Endothelial cell of umbilical vein (primary cell): ENCODE measurements at regions not wholly inside any gene's neighbourhood (a gene's known extent, or its start where the extent isn't known, plus 50 kb on each side); places are given as distances from the start of the nearest gene placed in this dataset.

ENCODE experiments used
- BruUV-seq: library from RNA; stranded (reverse); fragments of 400-500 nt; replicated peaks from 2 replicates; lab custom pipeline; 2021; lab: Mats Ljungman, UMichigan
- CTCF ChIA-PET: fragments of 300-600, 350-600 bp; sonication (Branson Sonifier 250); formaldehyde crosslinking; loops from one replicate; lab custom pipeline; 2021; ENCODE audit warnings: antibody characterized with exemption, inconsistent platforms; lab: Charles Lee
- POLR2A ChIA-PET: fragments of 300-600, 350-600 bp; sonication (Branson Sonifier 250); formaldehyde crosslinking; loops from one replicate; lab custom pipeline; 2021; ENCODE audit warnings: antibody characterized with exemption, inconsistent platforms; lab: Charles Lee
- DNase-seq: peaks from one replicate; pipeline ENCODE4 v3.0.0-alpha.2; 2011; ENCODE audit warnings: low read depth, low spot score
- FAIRE-seq: peaks from 2 replicates; lab custom pipeline; 2011; peaks lifted over from hg19 to GRCh38; lab: Jason Lieb, UNC
- H2AFZ ChIP-seq: 2 replicates; pipeline ENCODE4 v1.6.0; 2012; ENCODE audit warnings: low read depth, low read length, control low read depth, inconsistent platforms
- H3K27ac ChIP-seq: 2 replicates; pipeline ENCODE4 v1.5.1; 2011; ENCODE audit warnings: low read depth, mild to moderate bottlenecking, control low read depth, low read length, moderate library complexity; ENCODE audit not compliant: insufficient read depth
- H3K27me3 ChIP-seq, 2 experiments: 2 replicates each; pipeline versions ENCODE4 v1.6.0 to v1.6.1; 2011; ENCODE audit warnings: low read length in 2 of 2, mixed read lengths in 1 of 2; ENCODE audit not compliant: control insufficient read depth in 2 of 2, insufficient read depth in 2 of 2
- H3K36me3 ChIP-seq, 2 experiments: 2 replicates in 1 of 2; 3 replicates in 1 of 2; pipeline ENCODE4 v1.5.1; 2011; ENCODE audit warnings: low read length in 2 of 2, mild to moderate bottlenecking in 1 of 2, moderate library complexity in 1 of 2; ENCODE audit not compliant: control insufficient read depth in 2 of 2, insufficient read depth in 2 of 2; ENCODE audit errors: extremely low read depth in 1 of 2
- H3K4me1 ChIP-seq: 3 replicates; pipeline ENCODE4 v1.5.1; 2011; ENCODE audit warnings: mild to moderate bottlenecking, low read length; ENCODE audit not compliant: control insufficient read depth, insufficient read depth; ENCODE audit errors: extremely low read depth
- H3K4me2 ChIP-seq: 2 replicates; pipeline ENCODE4 v1.6.1; 2011; ENCODE audit warnings: low read length, control low read depth, mixed read lengths; ENCODE audit not compliant: insufficient read depth
- H3K4me3 ChIP-seq, 3 experiments: fragments of 200-600 bp in 1 of 3; sonication (generic), shearing (Covaris generic) in 1 of 3; replicated peaks in 1 of 3; 2 replicates each; pipeline ENCODE4 v1.5.1; 2011 to 2016; ENCODE audit warnings: control low read depth in 3 of 3, low read length in 3 of 3, mild to moderate bottlenecking in 2 of 3, inconsistent platforms in 1 of 3, low read depth in 1 of 3, moderate library complexity in 1 of 3; ENCODE audit not compliant: insufficient read depth in 1 of 3
- H3K79me2 ChIP-seq: 2 replicates; pipeline ENCODE4 v1.6.0; 2012; ENCODE audit warnings: low read length, inconsistent platforms; ENCODE audit not compliant: control insufficient read depth, insufficient read depth
- H3K9ac ChIP-seq: replicated peaks from 2 replicates; pipeline ENCODE3; 2011; ENCODE audit warnings: low read length, control low read depth; ENCODE audit not compliant: insufficient read depth; ENCODE audit errors: extremely low read depth
- H3K9me1 ChIP-seq: replicated peaks from 3 replicates; pipeline ENCODE4 v1.6.0; 2011; ENCODE audit warnings: mild to moderate bottlenecking, low read length; ENCODE audit not compliant: control insufficient read depth, insufficient read depth; ENCODE audit errors: extremely low read depth
- H3K9me3 ChIP-seq: replicated peaks from 2 replicates; pipeline ENCODE4 v1.5.1; 2012; ENCODE audit warnings: low read length, inconsistent platforms; ENCODE audit not compliant: control insufficient read depth, insufficient read depth
- H4K20me1 ChIP-seq: replicated peaks from 2 replicates; pipeline ENCODE3; 2011; ENCODE audit warnings: mild to moderate bottlenecking, low read length; ENCODE audit not compliant: control insufficient read depth, insufficient read depth; ENCODE audit errors: extremely low read depth
- CTCF ChIP-seq, 2 donors: IDR thresholded peaks; 1 replicate in 1 of 2; 2 replicates in 1 of 2; pipeline ENCODE4 v1.5.1; 2011; ENCODE audit warnings: low read length in 2 of 2, mild to moderate bottlenecking in 2 of 2, moderate library complexity in 2 of 2, control low read depth in 1 of 2, inconsistent platforms in 1 of 2, low read depth in 1 of 2; ENCODE audit not compliant: insufficient read depth in 1 of 2; ENCODE audit errors: extremely low read depth in 1 of 2
- FOS ChIP-seq: IDR thresholded peaks from 2 replicates; pipeline ENCODE4 v1.6.1; 2011; ENCODE audit warnings: mild to moderate bottlenecking, low read length, moderate library complexity, borderline replicate concordance; ENCODE audit not compliant: insufficient read depth
- GATA2 ChIP-seq: IDR thresholded peaks from 2 replicates; pipeline ENCODE4 v1.7.0; 2011; ENCODE audit warnings: low read depth, mild to moderate bottlenecking, moderate library complexity, mixed read lengths, low read length; ENCODE audit not compliant: insufficient read length, insufficient read depth
- JUN ChIP-seq: IDR thresholded peaks from 2 replicates; pipeline ENCODE4 v1.6.1; 2011; ENCODE audit warnings: borderline replicate concordance, low read depth; ENCODE audit not compliant: insufficient read length, insufficient read depth
- MAX ChIP-seq: IDR thresholded peaks from 2 replicates; pipeline ENCODE4 v1.6.1; 2011; ENCODE audit not compliant: insufficient read depth, insufficient read length
- MYC ChIP-seq: IDR thresholded peaks from one replicate; pipeline ENCODE4 v1.6.1; 2011; ENCODE audit warnings: mild to moderate bottlenecking, low read depth, low read length
- POLR2A ChIP-seq: IDR thresholded peaks from 2 replicates; pipeline ENCODE4 v1.6.1; 2012; ENCODE audit warnings: low read depth, mild to moderate bottlenecking, control low read depth, low read length
- POLR2AphosphoS5 ChIP-seq: IDR thresholded peaks from 2 replicates; pipeline ENCODE4 v1.6.1; 2012; ENCODE audit warnings: low read depth, mild to moderate bottlenecking, control low read depth, low read length, moderate library complexity; ENCODE audit not compliant: insufficient read depth
- dilution Hi-C: fragments of 300-500 bp; cut with MboI; formaldehyde crosslinking; loops from one replicate; pipeline ENCODE4 v1.15.0; 2019; ENCODE audit warnings: low sequenced_read_pairs; ENCODE audit not compliant: extremely low pct_ligation_motif_present
- intact Hi-C: fragments of 100-400 bp; cut with micrococcal nuclease; formaldehyde crosslinking; loops from one replicate; pipeline ENCODE4 v1.10.0; 2022

GRCh38 chr6:141258516-141258915 is 874.2 kb upstream of the GJE1 start:
- H3K79me2 ChIP-seq = no peaks in the 10 kb centered on the region
- DNase-seq = no peak
- H4K20me1 ChIP-seq = no peaks in the 10 kb centered on the region
- H3K4me2 ChIP-seq = no peak overlapping the region
- no peak overlapping the region for H3K9ac ChIP-seq
- no peak for TF ChIP-seq FOS
- no peak for TF ChIP-seq POLR2AphosphoS5
- no peak for TF ChIP-seq JUN
- no peak for TF ChIP-seq GATA2
- no peak for TF ChIP-seq CTCF (IDR thresholded peaks at IDR 0.05; ENCODE audit: extremely low read depth in 1 of 2, insufficient read depth in 1 of 2, low read depth in 1 of 2, low read length in 2 of 2)
- no peak for TF ChIP-seq POLR2A
- no peak for TF ChIP-seq MAX
- no peak for TF ChIP-seq MYC
- POLR2A ChIA-PET = no interaction called here
- no peak overlapping the region for H3K27ac ChIP-seq
- no peak overlapping the region for H2AFZ ChIP-seq
- H3K9me1 ChIP-seq = no peaks in the 10 kb centered on the region
- dilution Hi-C loops = no loop called here
- H3K27me3 ChIP-seq = no peaks in the 10 kb centered on the region
- no TSS peak for BruUV-seq
- FAIRE-seq = no peak
- no peaks in the 10 kb centered on the region for H3K4me1 ChIP-seq
- intact Hi-C loops = no loop called here
- H3K4me3 ChIP-seq = no peak overlapping the region
- H3K36me3 ChIP-seq = no peaks in the 10 kb centered on the region
- H3K9me3 ChIP-seq = no peaks in the 10 kb centered on the region
- CTCF ChIA-PET = no interaction called here
